Ovary (tissue), 7 donors: ENCODE measurements at regions not wholly inside any gene's neighbourhood (a gene's known extent, or its start where the extent isn't known, plus 50 kb on each side); places are given as distances from the start of the nearest gene placed in this dataset.

Experiments used
- DNase-seq, 5 donors: peaks; one replicate each; pipeline ENCODE4 v3.0.0-alpha.2; 2019 to 2020
- H3K27ac ChIP-seq, 2 donors: fragments of 200-600 bp; one replicate each; pipeline versions ENCODE4 v1.5.1 to v1.8.0; 2019 to 2022
- H3K27me3 ChIP-seq: fragments of 200-600 bp; one replicate; pipeline ENCODE4 v1.8.0; 2022
- H3K36me3 ChIP-seq: fragments of 200-600 bp; sonication (generic); one replicate; pipeline ENCODE4 v1.5.1; 2019
- H3K4me1 ChIP-seq: one replicate; pipeline ENCODE4 v1.8.1; 2013; ENCODE audit warnings: mild to moderate bottlenecking, moderate library complexity; ENCODE audit not compliant: insufficient read depth
- H3K4me3 ChIP-seq: fragments of 200-600 bp; sonication (generic); one replicate; pipeline ENCODE4 v1.5.1; 2017
- H3K9me3 ChIP-seq, 2 donors: fragments of 200-600 bp in 1 of 2; sonication (generic) in 1 of 2; one replicate each; pipeline versions ENCODE4 v1.5.1 to v1.8.1; 2013 to 2019; ENCODE audit warnings: mild to moderate bottlenecking in 1 of 2, moderate library complexity in 1 of 2
- CTCF ChIP-seq, 3 donors: fragments of 450-650 bp in 2 of 3; fragments of 200-600 bp in 1 of 3; IDR thresholded peaks; one replicate each; pipeline versions ENCODE4 v1.5.1 to v1.8.0; 2016 to 2022; ENCODE audit warnings: antibody characterized with exemption in 3 of 3, mild to moderate bottlenecking in 1 of 3
- EP300 ChIP-seq: sonication (generic); formaldehyde crosslinking; IDR thresholded peaks from one replicate; pipeline ENCODE4 v1.6.1; 2017; ENCODE audit warnings: antibody characterized with exemption
- POLR2A ChIP-seq: fragments of 450-650 bp; IDR thresholded peaks from one replicate; pipeline ENCODE4 v1.6.1; 2017; ENCODE audit warnings: antibody characterized with exemption, mild to moderate bottlenecking, moderate library complexity
- WGBS, 3 donors: extraction: QIAGEN DNeasy Blood & Tissue Kit in 1 of 3; methylation state at CpG; one replicate each; pipeline versions ENCODE4 v1.1.5 to v1.1.7; 2013 to 2017; 5-methylcytosine and 5-hydroxymethylcytosine counted together
- intact Hi-C, 4 donors: fragments of 100-400 bp; cut with DNase I; formaldehyde crosslinking; loops; one replicate each; pipeline versions ENCODE4 v1.11.0 to v1.15.1; 2022 to 2023
- donor health status: DM: no; HTN: no; CAD: no; lungs with moderate emphysema.
- donor health status: DM: no; HTN: no; CAD: no.
- donor health status: Bipolar disorder and iron deficiency.
- donor health status: DM: no; HTN: no; CAD: no.
- donor health status: DM: yes; HTN: yes; CAD: no.

- WGBS, 3 donors, result 41 to 54% (median 53%) methylated on average over 2 of the region's 2 CpGs
- no peak for TF ChIP-seq CTCF (IDR thresholded peaks at IDR 0.05)
- TF ChIP-seq EP300, result no peak
- TF ChIP-seq POLR2A, result no peak
- intact Hi-C loops, result no loop called here
Measured at GRCh38 chr5:109928046-109928445, 238.3 kb downstream of the MAN2A1 start.

GRCh38 chr5:109928811-109929210 is 239.1 kb downstream of the MAN2A1 start:
- intact Hi-C loops, result no loop called here
- H3K27me3 ChIP-seq, result no peaks in the 10 kb centered on the region
- 90 to 98% (median 98%) methylated on average over 2 of the region's 2 CpGs for WGBS, 3 donors
- TF ChIP-seq POLR2A, result no peak
- TF ChIP-seq EP300, result no peak
- no peak for TF ChIP-seq CTCF (IDR thresholded peaks at IDR 0.05)
- no peaks in the 10 kb centered on the region for H3K36me3 ChIP-seq
- H3K27ac ChIP-seq, result no peak overlapping the region
- no peaks in the 10 kb centered on the region for H3K9me3 ChIP-seq
- DNase-seq, result no peak
- H3K4me3 ChIP-seq, result no peak overlapping the region
- no peaks in the 10 kb centered on the region for H3K4me1 ChIP-seq

More at GRCh38 chr5:109928046-109928445, 238.3 kb downstream of the MAN2A1 start:
- no peaks in the 10 kb centered on the region for H3K27me3 ChIP-seq
- no peak overlapping the region for H3K4me3 ChIP-seq
- H3K36me3 ChIP-seq, result no peaks in the 10 kb centered on the region
- DNase-seq, result no peak
- H3K4me1 ChIP-seq, result no peaks in the 10 kb centered on the region
- H3K9me3 ChIP-seq, result no peaks in the 10 kb centered on the region
- no peak overlapping the region for H3K27ac ChIP-seq

GRCh38 chr5:109929376-109929775 is 239.6 kb downstream of the MAN2A1 start:
- DNase-seq, result no peak
- WGBS, 3 donors, result 80 to 86% (median 86%) methylated on average over 4 of the region's 4 CpGs
- Histone ChIP-seq H3K27ac (no peak overlapping the region), H3K4me3 (no peak overlapping the region), H3K27me3 (no peaks in the 10 kb centered on the region), H3K36me3 (no peaks in the 10 kb centered on the region), H3K4me1 (no peaks in the 10 kb centered on the region), H3K9me3 (no peaks in the 10 kb centered on the region)
- no peak for TF ChIP-seq EP300
- TF ChIP-seq POLR2A, result no peak
- no peak for TF ChIP-seq CTCF (IDR thresholded peaks at IDR 0.05)
- intact Hi-C loops, result no loop called here

- Histone ChIP-seq H3K27me3 (no peaks in the 10 kb centered on the region), H3K27ac (no peak overlapping the region), H3K4me1 (no peaks in the 10 kb centered on the region), H3K4me3 (no peak overlapping the region), H3K9me3 (no peaks in the 10 kb centered on the region), H3K36me3 (no peaks in the 10 kb centered on the region)
- intact Hi-C loops, result no loop called here
- WGBS, 3 donors, result 66 to 88% (median 71%) methylated on average over 1 of the region's 1 CpG
- DNase-seq, result no peak
- TF ChIP-seq POLR2A (no peak), EP300 (no peak)
Measured at GRCh38 chr5:109929911-109930310, 240.2 kb downstream of the MAN2A1 start.

- TF ChIP-seq CTCF (IDR thresholded peaks at IDR 0.05) (no peak), EP300 (no peak), POLR2A (no peak)
- WGBS, 3 donors, result 76 to 82% (median 79%) methylated on average over 8 of the region's 8 CpGs
- H3K9me3 ChIP-seq, result no peaks in the 10 kb centered on the region
Measured at GRCh38 chr5:109931049-109931780, 241.5 kb downstream of the MAN2A1 start.

More at GRCh38 chr5:109931049-109931780, 241.5 kb downstream of the MAN2A1 start:
- Histone ChIP-seq H3K36me3 (no peaks in the 10 kb centered on the region), H3K27ac (no peak overlapping the region), H3K4me3 (no peak overlapping the region), H3K27me3 (no peaks in the 10 kb centered on the region), H3K4me1 (no peaks in the 10 kb centered on the region)
- intact Hi-C loops, result no loop called here
- DNase-seq, result no peak
